Choroid plexus epithelial cell (primary cell): ENCODE measurements at regions not wholly inside any gene's neighbourhood (a gene's known extent, or its start where the extent isn't known, plus 50 kb on each side); places are given as distances from the start of the nearest gene placed in this dataset.

ENCODE experiments used
- DNase-seq: peaks from one replicate; pipeline ENCODE4 v3.0.0-alpha.2; 2010; ENCODE audit warnings: low read depth
- H3K4me3 ChIP-seq: 2 replicates; pipeline ENCODE4 v1.5.1; 2011; ENCODE audit warnings: low read depth, mild to moderate bottlenecking, control low read depth, low read length, moderate library complexity
- TF ChIP-seq, protein P1 (sequence below): conservative IDR thresholded peaks from 2 replicates; pipeline ENCODE4 v1.5.1; 2011; ENCODE audit warnings: low read depth, mild to moderate bottlenecking, control low read depth, inconsistent platforms, low read length, moderate library complexity

DNA sequence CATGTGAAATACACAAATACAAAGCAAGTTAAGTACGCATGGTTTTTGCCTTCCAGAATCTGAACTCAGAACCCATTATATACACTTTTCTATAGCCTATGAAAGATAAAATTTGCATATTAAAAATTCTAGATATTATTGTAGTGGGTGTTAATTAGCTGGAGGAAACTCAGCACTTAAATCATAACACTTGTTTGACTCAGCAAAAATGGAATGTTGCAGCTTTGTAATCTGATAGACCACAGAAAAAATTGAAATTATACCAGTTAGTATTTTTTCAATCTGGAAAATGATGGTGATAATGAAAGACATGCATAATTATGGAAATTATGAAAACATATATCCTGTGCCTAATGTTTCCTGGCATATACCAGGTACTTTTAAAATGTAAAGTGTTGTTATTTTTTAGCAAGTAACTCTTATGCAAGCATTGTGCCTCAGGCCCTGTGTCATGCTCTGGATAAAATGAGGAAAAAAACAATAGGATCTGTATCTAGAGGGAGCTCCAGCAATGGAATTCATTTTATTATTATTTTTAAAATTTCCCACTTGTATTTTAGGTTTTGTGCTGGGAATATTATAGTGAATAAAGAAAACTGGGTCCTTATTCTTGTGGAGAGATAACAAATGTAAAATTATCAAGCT, 490.4 kb upstream of the SEMA3A start:
- DNase-seq = no peak
- no peak overlapping the region for H3K4me3 ChIP-seq
- TF ChIP-seq, protein P1, sequence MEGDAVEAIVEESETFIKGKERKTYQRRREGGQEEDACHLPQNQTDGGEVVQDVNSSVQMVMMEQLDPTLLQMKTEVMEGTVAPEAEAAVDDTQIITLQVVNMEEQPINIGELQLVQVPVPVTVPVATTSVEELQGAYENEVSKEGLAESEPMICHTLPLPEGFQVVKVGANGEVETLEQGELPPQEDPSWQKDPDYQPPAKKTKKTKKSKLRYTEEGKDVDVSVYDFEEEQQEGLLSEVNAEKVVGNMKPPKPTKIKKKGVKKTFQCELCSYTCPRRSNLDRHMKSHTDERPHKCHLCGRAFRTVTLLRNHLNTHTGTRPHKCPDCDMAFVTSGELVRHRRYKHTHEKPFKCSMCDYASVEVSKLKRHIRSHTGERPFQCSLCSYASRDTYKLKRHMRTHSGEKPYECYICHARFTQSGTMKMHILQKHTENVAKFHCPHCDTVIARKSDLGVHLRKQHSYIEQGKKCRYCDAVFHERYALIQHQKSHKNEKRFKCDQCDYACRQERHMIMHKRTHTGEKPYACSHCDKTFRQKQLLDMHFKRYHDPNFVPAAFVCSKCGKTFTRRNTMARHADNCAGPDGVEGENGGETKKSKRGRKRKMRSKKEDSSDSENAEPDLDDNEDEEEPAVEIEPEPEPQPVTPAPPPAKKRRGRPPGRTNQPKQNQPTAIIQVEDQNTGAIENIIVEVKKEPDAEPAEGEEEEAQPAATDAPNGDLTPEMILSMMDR = no peak

GRCh38 chr7:84682543-84682942, 488.0 kb upstream of the SEMA3A start:
- H3K4me3 ChIP-seq = no peak overlapping the region
- no peak for DNase-seq
- TF ChIP-seq, protein P1 = no peak

DNA sequence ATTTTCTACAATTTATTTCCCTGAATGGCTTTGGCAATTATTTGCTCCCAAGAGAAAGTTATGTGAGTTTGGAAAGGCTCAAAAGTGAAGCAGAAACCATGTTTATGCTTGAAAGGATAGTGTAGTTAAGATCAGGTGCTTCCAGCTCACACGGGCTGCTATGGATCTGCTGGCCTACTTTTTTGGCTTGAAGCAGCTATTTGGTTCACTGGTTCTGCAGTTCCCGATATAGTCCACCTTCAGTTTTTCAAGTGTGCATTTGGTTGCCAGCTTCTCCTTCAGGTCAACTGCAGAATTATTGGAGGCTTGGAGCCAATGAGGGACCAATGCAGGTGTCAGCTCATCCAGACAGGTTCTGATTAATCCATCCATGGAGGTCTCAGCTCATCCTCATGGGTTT, 484.3 kb upstream of the SEMA3A start:
- H3K4me3 ChIP-seq = no peak overlapping the region
- no peak for DNase-seq
- TF ChIP-seq, protein P1 = no peak

DNA sequence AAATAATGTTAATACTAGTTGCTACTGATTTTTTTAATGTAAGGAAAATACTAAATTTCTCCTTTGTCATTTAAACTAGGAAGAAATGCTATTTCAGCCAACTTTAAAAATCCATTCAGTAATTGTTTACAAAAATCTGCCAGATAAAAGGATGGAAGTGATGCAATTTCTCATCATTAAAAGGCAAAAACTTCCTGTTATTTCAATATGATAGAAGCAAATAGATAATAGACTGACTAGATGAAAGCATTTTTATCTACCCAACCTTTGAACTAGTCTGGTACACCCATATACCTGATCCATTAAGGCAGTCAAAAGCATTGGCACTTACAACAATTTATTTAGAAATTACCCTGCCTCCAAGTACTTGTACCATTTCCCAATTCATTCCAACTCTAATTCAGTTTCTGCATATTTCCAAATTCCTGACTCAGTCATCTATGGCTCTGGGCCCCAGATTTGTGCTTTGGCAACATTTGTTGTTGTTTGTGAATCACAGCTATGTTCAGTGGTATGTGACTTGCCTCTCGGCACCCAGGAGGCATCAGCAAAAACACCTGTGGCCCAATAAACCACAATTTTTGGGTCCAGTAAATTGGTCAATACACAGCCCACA, 482.6 kb upstream of the SEMA3A start:
- peak; percentile 23 for DNase-seq
- no peak overlapping the region for H3K4me3 ChIP-seq
- TF ChIP-seq, protein P1 = no peak

GRCh38 chr7:84675633-84676034, 481.0 kb upstream of the SEMA3A start:
- no peak overlapping the region for H3K4me3 ChIP-seq
- TF ChIP-seq, protein P1 = no peak
- peak; percentile 26 for DNase-seq

DNA sequence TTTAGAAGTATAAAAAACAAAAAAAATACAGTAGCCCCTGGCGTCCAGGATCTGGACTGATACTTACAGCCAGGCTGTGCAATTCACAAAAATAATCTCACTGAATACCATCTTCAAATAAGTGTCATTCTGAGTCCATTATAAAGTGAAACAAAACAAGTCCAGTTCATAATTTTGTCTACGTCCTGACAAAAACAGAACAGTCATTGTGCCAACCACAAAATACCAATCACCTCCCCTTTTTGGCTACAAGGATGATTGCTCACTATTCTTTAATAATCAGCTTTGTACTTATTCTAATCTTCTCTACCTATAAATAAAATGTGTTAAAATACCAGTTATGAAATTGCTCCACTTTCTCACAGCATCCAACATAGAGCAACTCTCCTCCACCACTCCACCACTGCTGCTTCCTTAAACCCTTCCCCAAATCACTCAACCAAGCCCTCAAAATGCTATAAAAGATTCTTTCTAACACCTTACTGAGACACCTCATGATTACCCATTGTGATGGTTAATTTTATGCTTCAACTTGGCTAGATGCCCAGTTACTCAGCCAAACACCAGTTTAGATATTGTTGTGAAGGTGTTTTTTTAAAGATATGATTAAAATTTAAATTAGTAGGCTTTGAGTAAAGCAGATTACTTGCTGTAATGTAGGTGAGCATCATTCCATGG, 479.8 kb upstream of the SEMA3A start:
- no peak overlapping the region for H3K4me3 ChIP-seq
- TF ChIP-seq, protein P1 = no peak
- peak; percentile 22 for DNase-seq

DNA sequence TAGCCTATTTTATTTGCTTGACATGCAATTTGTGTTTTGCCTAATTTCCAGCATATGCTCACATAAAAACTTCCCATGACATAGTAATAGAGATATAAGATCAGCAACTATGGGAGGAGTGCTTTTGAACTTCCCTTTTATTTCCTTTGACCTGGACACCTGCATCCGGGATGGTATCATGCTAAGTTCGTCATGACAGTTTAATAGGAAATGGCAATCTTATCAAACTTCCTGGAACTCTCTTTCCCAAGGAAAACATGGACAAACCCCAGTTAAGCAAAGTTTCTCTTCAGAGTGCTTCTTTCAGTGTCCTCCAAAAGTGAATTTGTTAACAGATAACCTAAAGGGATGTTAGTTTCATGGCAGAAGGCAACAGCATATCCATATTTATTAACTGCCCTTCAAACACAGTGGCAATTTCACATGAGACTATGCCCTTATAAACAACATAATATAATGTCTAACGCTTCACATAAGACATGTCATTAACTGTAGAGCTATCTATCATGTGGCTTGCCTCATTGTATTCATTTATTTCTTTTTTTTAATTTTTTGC, 474.7 kb upstream of the SEMA3A start:
- no peak for DNase-seq
- H3K4me3 ChIP-seq = no peak overlapping the region
- TF ChIP-seq, protein P1 = no peak
